ENCODE measurements at regions not wholly inside any gene's neighbourhood (a gene's known extent, or its start where the extent isn't known, plus 50 kb on each side); places are given as distances from the start of the nearest gene placed in this dataset.

DNA sequence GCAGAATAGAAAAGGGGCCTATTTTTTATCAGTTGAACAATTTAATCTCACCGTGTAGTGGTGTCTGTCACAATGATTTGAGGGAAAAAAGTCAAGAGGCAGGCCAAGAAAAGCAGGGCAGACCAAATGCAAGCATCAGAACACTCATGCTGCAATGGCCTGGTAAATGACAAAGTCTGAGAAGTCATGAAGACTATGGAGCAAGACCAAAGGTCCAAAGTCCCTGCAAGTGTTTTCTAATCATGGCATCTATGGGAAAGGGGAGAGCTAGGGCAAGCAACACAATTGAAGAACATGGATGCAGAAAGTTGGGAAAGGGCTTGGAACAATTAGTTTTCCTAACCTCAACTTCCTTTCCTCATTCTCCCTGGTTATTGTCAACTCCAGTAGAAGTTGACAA lies 147.7 kb upstream of the TLL1 start:
- intact Hi-C loops (cut with micrococcal nuclease): no loop called here
- Histone ChIP-seq H3K4me3 (replicated peaks in 1 of 3; ENCODE audit: insufficient read depth in 1 of 3, low read depth in 1 of 3, low read length in 3 of 3) (no peak overlapping the region), H3K9ac (replicated peaks; ENCODE audit: extremely low read depth, insufficient read depth, low read length) (no peak overlapping the region), H3K9me3 (replicated peaks; ENCODE audit: control insufficient read depth, insufficient read depth, low read length) (no peaks in the 10 kb centered on the region), H3K79me2 (ENCODE audit: control insufficient read depth, insufficient read depth, low read length) (no peaks in the 10 kb centered on the region), H2AFZ (ENCODE audit: low read depth, low read length) (no peak overlapping the region), H3K27me3 (ENCODE audit: control insufficient read depth in 2 of 2, insufficient read depth in 2 of 2, low read length in 2 of 2) (no peaks in the 10 kb centered on the region), H3K36me3 (ENCODE audit: control insufficient read depth in 2 of 2, extremely low read depth in 1 of 2, insufficient read depth in 2 of 2, low read length in 2 of 2) (no peaks in the 10 kb centered on the region), H4K20me1 (replicated peaks; ENCODE audit: control insufficient read depth, extremely low read depth, insufficient read depth, low read length) (no peaks in the 10 kb centered on the region), H3K9me1 (replicated peaks; ENCODE audit: control insufficient read depth, extremely low read depth, insufficient read depth, low read length) (no peaks in the 10 kb centered on the region), H3K4me2 (ENCODE audit: insufficient read depth, low read length) (no peak overlapping the region), H3K27ac (ENCODE audit: insufficient read depth, low read depth, low read length) (no peak overlapping the region), H3K4me1 (ENCODE audit: control insufficient read depth, extremely low read depth, insufficient read depth, low read length) (no peaks in the 10 kb centered on the region)
- BruUV-seq (replicated peaks): no TSS peak
- POLR2A ChIA-PET: no interaction called here
- dilution Hi-C loops (cut with MboI; ENCODE audit: extremely low pct_ligation_motif_present, low sequenced_read_pairs): no loop called here
- CTCF ChIA-PET: no interaction called here
- TF ChIP-seq POLR2AphosphoS5 (IDR thresholded peaks at IDR 0.05; ENCODE audit: insufficient read depth, low read depth, low read length) (no peak), FOS (IDR thresholded peaks at IDR 0.05; ENCODE audit: borderline replicate concordance, insufficient read depth, low read length) (no peak), EZH2 (IDR thresholded peaks at IDR 0.05; ENCODE audit: borderline replicate concordance, low read depth, low read length, severe bottlenecking) (no peak), MYC (IDR thresholded peaks at IDR 0.05; ENCODE audit: low read depth, low read length) (no peak), POLR2A (IDR thresholded peaks at IDR 0.05; ENCODE audit: low read depth, low read length) (no peak), GATA2 (IDR thresholded peaks at IDR 0.05; ENCODE audit: insufficient read depth, insufficient read length, low read depth, low read length) (no peak), JUN (IDR thresholded peaks at IDR 0.05; ENCODE audit: borderline replicate concordance, insufficient read depth, insufficient read length, low read depth) (no peak)
- TF ChIP-seq, protein P1, sequence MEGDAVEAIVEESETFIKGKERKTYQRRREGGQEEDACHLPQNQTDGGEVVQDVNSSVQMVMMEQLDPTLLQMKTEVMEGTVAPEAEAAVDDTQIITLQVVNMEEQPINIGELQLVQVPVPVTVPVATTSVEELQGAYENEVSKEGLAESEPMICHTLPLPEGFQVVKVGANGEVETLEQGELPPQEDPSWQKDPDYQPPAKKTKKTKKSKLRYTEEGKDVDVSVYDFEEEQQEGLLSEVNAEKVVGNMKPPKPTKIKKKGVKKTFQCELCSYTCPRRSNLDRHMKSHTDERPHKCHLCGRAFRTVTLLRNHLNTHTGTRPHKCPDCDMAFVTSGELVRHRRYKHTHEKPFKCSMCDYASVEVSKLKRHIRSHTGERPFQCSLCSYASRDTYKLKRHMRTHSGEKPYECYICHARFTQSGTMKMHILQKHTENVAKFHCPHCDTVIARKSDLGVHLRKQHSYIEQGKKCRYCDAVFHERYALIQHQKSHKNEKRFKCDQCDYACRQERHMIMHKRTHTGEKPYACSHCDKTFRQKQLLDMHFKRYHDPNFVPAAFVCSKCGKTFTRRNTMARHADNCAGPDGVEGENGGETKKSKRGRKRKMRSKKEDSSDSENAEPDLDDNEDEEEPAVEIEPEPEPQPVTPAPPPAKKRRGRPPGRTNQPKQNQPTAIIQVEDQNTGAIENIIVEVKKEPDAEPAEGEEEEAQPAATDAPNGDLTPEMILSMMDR (IDR thresholded peaks at IDR 0.05; ENCODE audit: extremely low read depth in 1 of 2, insufficient read depth in 1 of 2, low read depth in 1 of 2, low read length in 2 of 2): no peak
- TF ChIP-seq, protein P2, sequence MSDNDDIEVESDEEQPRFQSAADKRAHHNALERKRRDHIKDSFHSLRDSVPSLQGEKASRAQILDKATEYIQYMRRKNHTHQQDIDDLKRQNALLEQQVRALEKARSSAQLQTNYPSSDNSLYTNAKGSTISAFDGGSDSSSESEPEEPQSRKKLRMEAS (IDR thresholded peaks at IDR 0.05; ENCODE audit: insufficient read depth, insufficient read length): no peak
- FAIRE-seq (no peak), DNase-seq (ENCODE audit: low read depth, low spot score) (no peak)
